Parathyroid adenoma (tissue), 2 donors: ENCODE measurements at regions not wholly inside any gene's neighbourhood (a gene's known extent, or its start where the extent isn't known, plus 50 kb on each side); places are given as distances from the start of the nearest gene placed in this dataset.

Source experiments
- H2AFZ ChIP-seq: fragments of 300-600 bp; sonication (generic); one replicate; pipeline ENCODE4 v1.7.0; 2017; ENCODE audit warnings: antibody characterized with exemption, mild to moderate bottlenecking
- H3K27ac ChIP-seq: fragments of 300-600 bp; sonication (generic); one replicate; pipeline ENCODE4 v1.7.0; 2017
- H3K27me3 ChIP-seq: fragments of 300-600 bp; sonication (generic); one replicate; pipeline ENCODE4 v1.7.0; 2017; ENCODE audit warnings: low read length; ENCODE audit not compliant: control insufficient read depth, insufficient read depth
- H3K36me3 ChIP-seq: fragments of 300-600 bp; sonication (generic); one replicate; pipeline ENCODE4 v1.7.0; 2017; ENCODE audit warnings: low read length; ENCODE audit not compliant: control insufficient read depth, insufficient read depth
- H3K4me1 ChIP-seq: fragments of 300-600 bp; sonication (generic); one replicate; pipeline ENCODE4 v1.7.0; 2017; ENCODE audit warnings: control low read depth
- H3K4me2 ChIP-seq: fragments of 300-600 bp; sonication (generic); one replicate; pipeline ENCODE4 v1.7.0; 2017; ENCODE audit warnings: low read length
- H3K4me3 ChIP-seq: fragments of 300-600 bp; sonication (generic); one replicate; pipeline ENCODE4 v1.7.0; 2017; ENCODE audit warnings: low read depth, low read length
- H3K79me2 ChIP-seq: fragments of 300-600 bp; sonication (generic); one replicate; pipeline ENCODE4 v1.7.0; 2017; ENCODE audit warnings: control low read depth
- H3K9ac ChIP-seq: fragments of 300-600 bp; sonication (generic); one replicate; pipeline ENCODE4 v1.7.0; 2017; ENCODE audit warnings: mild to moderate bottlenecking
- H3K9me3 ChIP-seq: fragments of 300-600 bp; sonication (generic); one replicate; pipeline ENCODE4 v1.7.0; 2017; ENCODE audit warnings: low read length; ENCODE audit not compliant: control insufficient read depth
- CTCF ChIP-seq: fragments of 300-600 bp; sonication (generic); IDR thresholded peaks from one replicate; pipeline ENCODE4 v1.7.0; 2017; ENCODE audit warnings: antibody characterized with exemption, mild to moderate bottlenecking
- donor health status: primary hyperparathyroidism.

- H3K4me1 ChIP-seq = no peaks in the 10 kb centered on the region
- H3K4me2 ChIP-seq = no peak overlapping the region
- H3K36me3 ChIP-seq = no peaks in the 10 kb centered on the region
- H3K9ac ChIP-seq = no peak overlapping the region
- TF ChIP-seq CTCF = no peak
- no peak overlapping the region for H3K4me3 ChIP-seq
- H2AFZ ChIP-seq = no peak overlapping the region
- peaks cover 12% of the 10 kb centered on the region for H3K27me3 ChIP-seq
- H3K9me3 ChIP-seq = no peaks in the 10 kb centered on the region
- no peak overlapping the region for H3K27ac ChIP-seq
- H3K79me2 ChIP-seq = no peaks in the 10 kb centered on the region
Observed at GRCh38 chr10:100659361-100660098, 85.9 kb upstream of the PAX2 start.

GRCh38 chr10:100660365-100660764, 85.0 kb upstream of the PAX2 start:
- peaks cover 12% of the 10 kb centered on the region for H3K27me3 ChIP-seq
- no peak overlapping the region for H3K4me2 ChIP-seq
- no peak overlapping the region for H3K4me3 ChIP-seq
- no peaks in the 10 kb centered on the region for H3K79me2 ChIP-seq
- no peak overlapping the region for H3K9ac ChIP-seq
- H3K4me1 ChIP-seq = no peaks in the 10 kb centered on the region
- H3K27ac ChIP-seq = no peak overlapping the region
- no peaks in the 10 kb centered on the region for H3K36me3 ChIP-seq
- H2AFZ ChIP-seq = no peak overlapping the region
- no peak for TF ChIP-seq CTCF
- H3K9me3 ChIP-seq = no peaks in the 10 kb centered on the region

- no peaks in the 10 kb centered on the region for H3K79me2 ChIP-seq
- no peaks in the 10 kb centered on the region for H3K36me3 ChIP-seq
- H3K27me3 ChIP-seq = peaks cover 12% of the 10 kb centered on the region
- no peak overlapping the region for H3K4me3 ChIP-seq
- no peak overlapping the region for H3K4me2 ChIP-seq
- no peaks in the 10 kb centered on the region for H3K4me1 ChIP-seq
- no peak overlapping the region for H3K9ac ChIP-seq
- no peaks in the 10 kb centered on the region for H3K9me3 ChIP-seq
- no peak for TF ChIP-seq CTCF
- H3K27ac ChIP-seq = no peak overlapping the region
- no peak overlapping the region for H2AFZ ChIP-seq
Observed at GRCh38 chr10:100660945-100661344, 84.4 kb upstream of the PAX2 start.

GRCh38 chr10:100661520-100661919, 83.9 kb upstream of the PAX2 start:
- Histone ChIP-seq H3K79me2 (no peaks in the 10 kb centered on the region), H3K27me3 (peaks cover 12% of the 10 kb centered on the region), H3K4me2 (no peak overlapping the region), H3K9ac (no peak overlapping the region), H3K27ac (no peak overlapping the region), H3K9me3 (no peaks in the 10 kb centered on the region), H3K4me1 (no peaks in the 10 kb centered on the region), H3K4me3 (no peak overlapping the region), H3K36me3 (no peaks in the 10 kb centered on the region), H2AFZ (no peak overlapping the region)
- TF ChIP-seq CTCF = no peak

GRCh38 chr10:100662067-100662466, 83.3 kb upstream of the PAX2 start:
- no peak overlapping the region for H3K9ac ChIP-seq
- no peak overlapping the region for H3K27ac ChIP-seq
- no peak overlapping the region for H3K4me3 ChIP-seq
- H3K27me3 ChIP-seq = peaks cover 12% of the 10 kb centered on the region
- no peaks in the 10 kb centered on the region for H3K4me1 ChIP-seq
- H3K9me3 ChIP-seq = no peaks in the 10 kb centered on the region
- H3K79me2 ChIP-seq = no peaks in the 10 kb centered on the region
- no peak for TF ChIP-seq CTCF
- no peak overlapping the region for H3K4me2 ChIP-seq
- H3K36me3 ChIP-seq = no peaks in the 10 kb centered on the region
- H2AFZ ChIP-seq = no peak overlapping the region
